ENCODE measurements at regions not wholly inside any gene's neighbourhood (a gene's known extent, or its start where the extent isn't known, plus 50 kb on each side); places are given as distances from the start of the nearest gene placed in this dataset.

DNA sequence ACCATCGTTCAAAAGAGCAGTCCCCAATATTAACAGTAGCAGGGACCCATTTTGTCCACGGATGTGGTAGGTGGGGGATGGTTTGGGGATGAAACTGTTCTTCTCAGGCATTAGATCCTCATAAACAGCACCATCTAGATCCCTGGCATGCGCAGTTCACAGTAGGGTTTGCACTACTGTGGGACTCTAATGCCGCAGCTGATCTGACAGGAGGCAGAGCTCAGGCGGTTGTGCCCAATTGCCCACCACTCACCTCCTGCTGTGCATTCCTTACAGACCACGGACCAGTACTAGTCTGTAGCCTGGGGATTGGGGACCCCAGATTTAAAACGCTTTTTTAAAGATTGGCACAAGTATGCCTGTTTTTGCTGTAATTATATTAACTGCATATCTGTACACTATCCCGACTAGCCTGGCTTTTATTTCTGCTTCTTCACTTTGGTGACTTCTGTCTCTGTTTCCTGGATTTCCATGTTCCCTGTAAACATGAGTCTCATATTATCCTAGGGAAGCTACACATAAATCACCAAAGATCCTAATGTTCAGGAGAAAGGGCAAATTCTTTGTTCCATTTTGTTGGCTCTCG is 163.3 kb upstream of the AKR1E2 start:
- intact Hi-C loops (cut with micrococcal nuclease) = no loop called here
- H3K27me3 Mint-ChIP-seq = peaks cover 10% of the 10 kb centered on the region
- ATAC-seq (ENCODE audit: low read depth) = no peak
- H3K4me3 Mint-ChIP-seq = peak overlapping the region; percentile 53
- Histone ChIP-seq H3K36me3 (replicated peaks in 1 of 2; ENCODE audit: control extremely low read depth in 1 of 2, control insufficient read depth in 1 of 2, extremely low read depth in 1 of 2, insufficient read depth in 2 of 2, low read length in 1 of 2) (no peaks in the 10 kb centered on the region), H3K4me3 (ENCODE audit: control extremely low read depth in 1 of 5, extremely low read depth in 1 of 5, insufficient read depth in 1 of 5, low read depth in 2 of 5, low read length in 4 of 5) (no peak overlapping the region), H3K27ac (ENCODE audit: low read length in 2 of 2) (no peak overlapping the region), H3K9me3 (ENCODE audit: control extremely low read depth in 1 of 3, control insufficient read depth in 2 of 3, insufficient read depth in 1 of 3, low read length in 2 of 3) (no peaks in the 10 kb centered on the region), H2AFZ (ENCODE audit: insufficient read depth, low read depth, low read length, poor library complexity, severe bottlenecking) (peak overlapping the region; percentile 15), H4K20me1 (ENCODE audit: control insufficient read depth, insufficient read depth, low read length, poor library complexity, severe bottlenecking) (no peaks in the 10 kb centered on the region), H3K4me1 (ENCODE audit: control insufficient read depth in 2 of 2, insufficient read depth in 2 of 2, low read length in 2 of 2) (peaks cover 13 to 14% of the 10 kb centered on the region in 2 donors), H3K27me3 (replicated peaks in 1 of 4; ENCODE audit: control extremely low read depth in 1 of 4, control insufficient read depth in 3 of 4, insufficient read depth in 4 of 4, low read length in 3 of 4) (no peaks in the 10 kb centered on the region), H3K79me2 (ENCODE audit: control insufficient read depth, insufficient read depth, low read length) (no peaks in the 10 kb centered on the region), H3K4me2 (replicated peaks; ENCODE audit: low read depth, low read length, poor library complexity, severe bottlenecking) (no peak overlapping the region), H3K9ac (ENCODE audit: low read length) (no peak overlapping the region)
- ChIA-PET CTCF (interaction anchor here (0.9 to 2.2 kb wide), 2 partner anchors 1465 to 1468 kb away, joined by 3 to 6 read pairs; no protein-coding TSS in a partner anchor), POLR2A (interaction anchor here (1.0 kb wide), 1 partner anchor 877 kb away, joined by 3 read pairs; the partner anchor contains the start of gene KLF6)
- peaks cover 21% of the 10 kb centered on the region for H3K4me1 Mint-ChIP-seq
- peak overlapping the region; percentile 27 for H3K27ac Mint-ChIP-seq
- no peak for DNase-seq
- H3K9me3 Mint-ChIP-seq (ENCODE audit: insufficient read depth) = no peaks in the 10 kb centered on the region
- 78% methylated on average over 5 of the region's 9 CpGs for WGBS (ENCODE audit: insufficient coverage)
- TF ChIP-seq CTCF (IDR thresholded peaks at IDR 0.05) = no peak
- no peak for TF ChIP-seq EZH2 (IDR thresholded peaks at IDR 0.05; ENCODE audit: borderline replicate concordance, insufficient read depth, low read depth, low read length, poor library complexity, severe bottlenecking)

DNA sequence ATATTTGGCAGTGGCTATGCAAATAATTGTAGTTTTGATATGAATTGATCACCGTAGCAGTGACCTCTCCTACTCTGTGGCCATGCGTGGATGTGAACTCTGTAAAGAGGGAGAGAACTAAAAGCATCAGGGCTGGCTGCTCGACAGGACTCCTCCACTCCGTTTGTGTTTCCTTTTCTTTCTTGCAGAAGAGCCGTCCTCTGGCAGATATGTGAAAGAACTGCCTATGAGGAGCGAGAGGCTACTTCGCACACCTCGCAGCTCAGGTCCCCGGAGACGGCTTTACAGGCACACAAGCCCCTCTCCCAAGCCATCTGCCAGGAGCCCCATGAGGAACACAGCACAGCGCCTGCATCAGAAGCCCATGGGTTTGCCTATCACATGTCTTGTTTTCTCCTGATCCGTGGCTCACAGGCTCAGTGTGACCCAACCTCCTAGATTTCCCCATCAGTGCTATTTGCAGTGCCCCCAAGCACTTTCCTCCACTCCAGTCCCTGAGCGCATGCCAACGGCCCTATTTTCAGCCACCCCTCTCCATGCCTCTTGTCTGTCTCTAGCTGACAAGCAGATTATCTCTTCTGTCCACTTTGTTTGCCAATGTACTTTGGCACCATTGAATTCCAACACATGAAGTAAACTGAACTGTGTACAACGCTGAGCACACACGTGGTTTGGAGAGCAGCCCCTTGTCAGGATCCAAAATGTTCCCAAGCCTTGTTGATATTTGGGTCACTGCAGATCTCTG is 164.3 kb upstream of the AKR1E2 start:
- TF ChIP-seq CTCF (IDR thresholded peaks at IDR 0.05) (no peak), EZH2 (IDR thresholded peaks at IDR 0.05; ENCODE audit: borderline replicate concordance, insufficient read depth, low read depth, low read length, poor library complexity, severe bottlenecking) (no peak)
- ATAC-seq (ENCODE audit: low read depth) (no peak), DNase-seq (no peak)
- intact Hi-C loops (cut with micrococcal nuclease) = no loop called here
- Histone ChIP-seq H3K79me2 (ENCODE audit: control insufficient read depth, insufficient read depth, low read length) (no peaks in the 10 kb centered on the region), H3K4me2 (replicated peaks; ENCODE audit: low read depth, low read length, poor library complexity, severe bottlenecking) (no peak overlapping the region), H3K27me3 (replicated peaks in 1 of 4; ENCODE audit: control extremely low read depth in 1 of 4, control insufficient read depth in 3 of 4, insufficient read depth in 4 of 4, low read length in 3 of 4) (no peaks in the 10 kb centered on the region), H3K9ac (ENCODE audit: low read length) (no peak overlapping the region), H2AFZ (ENCODE audit: insufficient read depth, low read depth, low read length, poor library complexity, severe bottlenecking) (no peak overlapping the region), H4K20me1 (ENCODE audit: control insufficient read depth, insufficient read depth, low read length, poor library complexity, severe bottlenecking) (no peaks in the 10 kb centered on the region), H3K36me3 (replicated peaks in 1 of 2; ENCODE audit: control extremely low read depth in 1 of 2, control insufficient read depth in 1 of 2, extremely low read depth in 1 of 2, insufficient read depth in 2 of 2, low read length in 1 of 2) (no peaks in the 10 kb centered on the region), H3K4me3 (ENCODE audit: control extremely low read depth in 1 of 5, extremely low read depth in 1 of 5, insufficient read depth in 1 of 5, low read depth in 2 of 5, low read length in 4 of 5) (no peak overlapping the region), H3K9me3 (ENCODE audit: control extremely low read depth in 1 of 3, control insufficient read depth in 2 of 3, insufficient read depth in 1 of 3, low read length in 2 of 3) (no peaks in the 10 kb centered on the region), H3K27ac (ENCODE audit: low read length in 2 of 2) (no peak overlapping the region), H3K4me1 (ENCODE audit: control insufficient read depth in 2 of 2, insufficient read depth in 2 of 2, low read length in 2 of 2) (peaks cover 13 to 14% of the 10 kb centered on the region in 2 donors)
- WGBS (ENCODE audit: insufficient coverage) = 87% methylated on average over 13 of the region's 16 CpGs
- ChIA-PET POLR2A (no interaction called here), CTCF (interaction anchor here (1.2 kb wide), 1 partner anchor 1464 kb away, joined by 3 read pairs; no protein-coding TSS in a partner anchor)
- Mint-ChIP-seq H3K27me3 (peaks cover 10% of the 10 kb centered on the region), H3K4me1 (peaks cover 21% of the 10 kb centered on the region), H3K9me3 (ENCODE audit: insufficient read depth) (no peaks in the 10 kb centered on the region), H3K27ac (no peak overlapping the region), H3K4me3 (no peak overlapping the region)

All from B cell (primary cell).